ENCODE measurements at regions not wholly inside any gene's neighbourhood (a gene's known extent, or its start where the extent isn't known, plus 50 kb on each side); places are given as distances from the start of the nearest gene placed in this dataset.

GRCh38 chr6:167226383-167226685 lies 64.8 kb upstream of the UNC93A start:
- WGBS, 5 donors: 53 to 72% (median 66%) methylated on average over 3 of the region's 3 CpGs
- TF ChIP-seq POLR2AphosphoS5 (IDR thresholded peaks at IDR 0.05) (no peak), CTCF (IDR thresholded peaks at IDR 0.05) (no peak), EP300 (IDR thresholded peaks at IDR 0.05) (no peak), POLR2A (IDR thresholded peaks at IDR 0.05) (no peak)
- H3K9me3 ChIP-seq: no peaks in the 10 kb centered on the region
- intact Hi-C loops (cut with DNase I; ENCODE audit: low total_unique reads): loop anchor here (10.0 kb wide), 1 partner anchor 58 kb away; no protein-coding TSS in a partner anchor
- no peaks in the 10 kb centered on the region for H3K36me3 ChIP-seq
- peaks cover 0 to 28% (median 0%) of the 10 kb centered on the region in 3 donors for H3K27me3 ChIP-seq
- no peak overlapping the region for H3K4me3 ChIP-seq
- H3K27ac ChIP-seq: no peak overlapping the region
- DNase-seq: no peak
- H3K4me1 ChIP-seq: peaks cover 0 to 5% (median 2%) of the 10 kb centered on the region in 4 donors

GRCh38 chr6:167226791-167227190 lies 64.3 kb upstream of the UNC93A start:
- Histone ChIP-seq H3K9me3 (no peaks in the 10 kb centered on the region), H3K36me3 (no peaks in the 10 kb centered on the region), H3K4me1 (peaks cover 0 to 5% (median 2%) of the 10 kb centered on the region in 4 donors), H3K27ac (no peak overlapping the region), H3K27me3 (peaks cover 0 to 28% (median 0%) of the 10 kb centered on the region in 3 donors), H3K4me3 (no peak overlapping the region)
- intact Hi-C loops (cut with DNase I; ENCODE audit: low total_unique reads): loop anchor here (10.0 kb wide), 1 partner anchor 58 kb away; no protein-coding TSS in a partner anchor
- 77 to 89% (median 86%) methylated on average over 7 to 9 of the region's 9 CpGs for WGBS, 5 donors
- TF ChIP-seq CTCF (IDR thresholded peaks at IDR 0.05) (no peak), EP300 (IDR thresholded peaks at IDR 0.05) (no peak), POLR2A (IDR thresholded peaks at IDR 0.05) (no peak), POLR2AphosphoS5 (IDR thresholded peaks at IDR 0.05) (no peak)
- no peak for DNase-seq

GRCh38 chr6:167227984-167228383 lies 63.1 kb upstream of the UNC93A start:
- no peak for DNase-seq
- H3K27ac ChIP-seq: no peak overlapping the region
- TF ChIP-seq POLR2A (IDR thresholded peaks at IDR 0.05): no peak
- no peak for TF ChIP-seq EP300 (IDR thresholded peaks at IDR 0.05)
- TF ChIP-seq POLR2AphosphoS5 (IDR thresholded peaks at IDR 0.05): no peak
- no peaks in the 10 kb centered on the region for H3K36me3 ChIP-seq
- H3K27me3 ChIP-seq: peaks cover 0 to 32% (median 0%) of the 10 kb centered on the region in 3 donors
- no peak overlapping the region for H3K4me3 ChIP-seq
- intact Hi-C loops (cut with DNase I; ENCODE audit: low total_unique reads): loop anchor here (10.0 kb wide), 1 partner anchor 57 kb away; no protein-coding TSS in a partner anchor
- H3K4me1 ChIP-seq: peaks cover 0 to 4% (median 2%) of the 10 kb centered on the region in 4 donors
- WGBS, 5 donors: 80 to 84% (median 80%) methylated on average over 7 of the region's 7 CpGs
- no peaks in the 10 kb centered on the region for H3K9me3 ChIP-seq

- 75 to 84% (median 83%) methylated on average over 4 of the region's 4 CpGs for WGBS, 5 donors
- no peaks in the 10 kb centered on the region for H3K9me3 ChIP-seq
- H3K27ac ChIP-seq: no peak overlapping the region
- no peaks in the 10 kb centered on the region for H3K36me3 ChIP-seq
- H3K4me3 ChIP-seq: no peak overlapping the region
- DNase-seq: no peak
- H3K27me3 ChIP-seq: peaks cover 0 to 33% (median 0%) of the 10 kb centered on the region in 3 donors
- no peaks in the 10 kb centered on the region for H3K4me1 ChIP-seq
- TF ChIP-seq POLR2AphosphoS5 (IDR thresholded peaks at IDR 0.05) (no peak), EP300 (IDR thresholded peaks at IDR 0.05) (no peak), POLR2A (IDR thresholded peaks at IDR 0.05) (no peak), CTCF (IDR thresholded peaks at IDR 0.05) (no peak)
- intact Hi-C loops (cut with DNase I; ENCODE audit: low total_unique reads): loop anchor here (10.0 kb wide), 1 partner anchor 55 kb away; no protein-coding TSS in a partner anchor
Measured at GRCh38 chr6:167229586-167229985, 61.5 kb upstream of the UNC93A start.

- H3K4me1 ChIP-seq: no peaks in the 10 kb centered on the region
- TF ChIP-seq POLR2A (IDR thresholded peaks at IDR 0.05) (no peak), POLR2AphosphoS5 (IDR thresholded peaks at IDR 0.05) (no peak), CTCF (IDR thresholded peaks at IDR 0.05) (no peak), EP300 (IDR thresholded peaks at IDR 0.05) (no peak)
- DNase-seq: no peak
- intact Hi-C loops (cut with DNase I; ENCODE audit: low total_unique reads): no loop called here
- no peaks in the 10 kb centered on the region for H3K36me3 ChIP-seq
- H3K4me3 ChIP-seq: no peak overlapping the region
- H3K9me3 ChIP-seq: no peaks in the 10 kb centered on the region
- peaks cover 0 to 37% (median 2%) of the 10 kb centered on the region in 3 donors for H3K27me3 ChIP-seq
- no peak overlapping the region for H3K27ac ChIP-seq
Measured at GRCh38 chr6:167230288-167230687, 60.8 kb upstream of the UNC93A start.

Data from stomach (tissue), 8 donors.